Body of pancreas (tissue), 4 donors: ENCODE measurements at regions not wholly inside any gene's neighbourhood (a gene's known extent, or its start where the extent isn't known, plus 50 kb on each side); places are given as distances from the start of the nearest gene placed in this dataset.
"Not testable (repeated sequence)": the region's sequence is repeated elsewhere in the genome, so short reads cannot be mapped to it uniquely, and the experiment has no call there.

Experiments used
- ATAC-seq: fragments of 150-250 bp; one replicate; pipeline ENCODE4 v1.9.1; 2016
- DNase-seq, 4 donors: peaks; one replicate each; pipeline ENCODE4 v3.0.0-alpha.2; 2019
- H3K27ac ChIP-seq, 4 donors: fragments of 200-600 bp; sonication (generic); 1 replicate in 3 of 4; 2 replicates in 1 of 4; pipeline versions ENCODE4 v1.5.1 to v1.6.1; 2016 to 2019; ENCODE audit warnings: mild to moderate bottlenecking in 1 of 4, mixed read lengths in 1 of 4, moderate library complexity in 1 of 4
- H3K27me3 ChIP-seq, 2 donors: fragments of 200-600 bp; sonication (generic); one replicate each; pipeline ENCODE4 v1.6.0; 2016; ENCODE audit warnings: mild to moderate bottlenecking in 1 of 2
- H3K36me3 ChIP-seq, 2 donors: fragments of 200-600 bp; sonication (generic); replicated peaks in 1 of 2; 2 replicates each; pipeline ENCODE4 v1.5.1; 2016; ENCODE audit warnings: low read depth in 2 of 2; ENCODE audit not compliant: insufficient read depth in 1 of 2
- H3K4me1 ChIP-seq: fragments of 200-600 bp; sonication (generic); one replicate; pipeline ENCODE4 v1.6.0; 2016
- H3K4me3 ChIP-seq, 2 donors: fragments of 200-600 bp; sonication (generic); 1 replicate in 1 of 2; 2 replicates in 1 of 2; pipeline ENCODE4 v1.5.1; 2016 to 2019
- H3K9me3 ChIP-seq, 3 donors: fragments of 200-600 bp; sonication (generic); 1 replicate in 2 of 3; 2 replicates in 1 of 3; pipeline ENCODE4 v1.5.1; 2016
- POLR2A ChIP-seq, 3 donors: fragments of 450-650 bp; IDR thresholded peaks; one replicate each; pipeline ENCODE4 v1.6.1; 2016; ENCODE audit warnings: antibody characterized with exemption in 3 of 3, mild to moderate bottlenecking in 2 of 3
- WGBS, 2 donors: methylation state at CpG; one replicate each; pipeline ENCODE4 v1.1.5; 2017; 5-methylcytosine and 5-hydroxymethylcytosine counted together
- intact Hi-C: fragments of 100-400 bp; cut with DNase I; formaldehyde crosslinking; loops from one replicate; pipeline ENCODE4 v1.15.1; 2023
- TF ChIP-seq, protein P1 (sequence below), 7 experiments: fragments of 450-650 bp in 4 of 7; fragments of 200-600 bp in 3 of 7; sonication (generic) in 3 of 7; IDR thresholded peaks; one replicate each; pipeline ENCODE4 v1.5.1; 2016 to 2019; ENCODE audit warnings: antibody characterized with exemption in 7 of 7

DNA sequence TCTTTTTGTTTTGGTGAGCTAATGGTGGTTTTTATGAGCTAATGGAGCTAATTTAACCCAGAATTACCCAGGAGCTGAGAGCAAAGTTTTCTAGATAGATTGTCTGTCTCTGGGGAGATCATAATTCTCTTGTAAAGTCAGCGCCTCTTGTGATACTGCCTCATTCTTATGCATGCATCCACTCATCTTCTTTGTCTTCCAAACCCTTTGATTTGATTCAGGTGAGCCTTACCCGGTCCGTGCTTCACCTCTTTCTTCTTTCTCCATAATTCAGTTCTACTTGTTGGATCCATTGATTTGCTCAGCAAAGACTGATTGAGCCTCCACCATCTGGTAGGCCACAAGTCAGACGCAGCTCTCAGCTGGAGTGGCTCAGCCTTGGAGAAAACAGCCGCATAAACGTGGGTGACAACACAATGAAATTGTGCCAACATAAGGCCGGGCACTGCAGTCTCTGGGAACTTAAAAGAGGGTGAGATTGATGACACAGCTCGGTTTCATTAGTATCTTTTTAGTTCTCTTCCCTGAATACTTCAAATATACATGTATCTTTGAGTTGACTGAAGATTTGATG lies 158.5 kb upstream of the SH3BP4 start:
- no peaks in the 10 kb centered on the region for H3K27me3 ChIP-seq
- DNase-seq, result no peak
- no peak for ATAC-seq
- H3K4me1 ChIP-seq, result no peaks in the 10 kb centered on the region
- intact Hi-C loops, result no loop called here
- no peaks in the 10 kb centered on the region for H3K9me3 ChIP-seq
- H3K36me3 ChIP-seq, result no peaks in the 10 kb centered on the region
- WGBS, 2 donors, result 85 to 87% methylated on average over 8 of the region's 8 CpGs
- no peak for TF ChIP-seq POLR2A (IDR thresholded peaks at IDR 0.05)
- TF ChIP-seq, protein P1, sequence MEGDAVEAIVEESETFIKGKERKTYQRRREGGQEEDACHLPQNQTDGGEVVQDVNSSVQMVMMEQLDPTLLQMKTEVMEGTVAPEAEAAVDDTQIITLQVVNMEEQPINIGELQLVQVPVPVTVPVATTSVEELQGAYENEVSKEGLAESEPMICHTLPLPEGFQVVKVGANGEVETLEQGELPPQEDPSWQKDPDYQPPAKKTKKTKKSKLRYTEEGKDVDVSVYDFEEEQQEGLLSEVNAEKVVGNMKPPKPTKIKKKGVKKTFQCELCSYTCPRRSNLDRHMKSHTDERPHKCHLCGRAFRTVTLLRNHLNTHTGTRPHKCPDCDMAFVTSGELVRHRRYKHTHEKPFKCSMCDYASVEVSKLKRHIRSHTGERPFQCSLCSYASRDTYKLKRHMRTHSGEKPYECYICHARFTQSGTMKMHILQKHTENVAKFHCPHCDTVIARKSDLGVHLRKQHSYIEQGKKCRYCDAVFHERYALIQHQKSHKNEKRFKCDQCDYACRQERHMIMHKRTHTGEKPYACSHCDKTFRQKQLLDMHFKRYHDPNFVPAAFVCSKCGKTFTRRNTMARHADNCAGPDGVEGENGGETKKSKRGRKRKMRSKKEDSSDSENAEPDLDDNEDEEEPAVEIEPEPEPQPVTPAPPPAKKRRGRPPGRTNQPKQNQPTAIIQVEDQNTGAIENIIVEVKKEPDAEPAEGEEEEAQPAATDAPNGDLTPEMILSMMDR (IDR thresholded peaks at IDR 0.05), result no peak
- H3K4me3 ChIP-seq, result no peak overlapping the region
- no peak overlapping the region for H3K27ac ChIP-seq

DNA sequence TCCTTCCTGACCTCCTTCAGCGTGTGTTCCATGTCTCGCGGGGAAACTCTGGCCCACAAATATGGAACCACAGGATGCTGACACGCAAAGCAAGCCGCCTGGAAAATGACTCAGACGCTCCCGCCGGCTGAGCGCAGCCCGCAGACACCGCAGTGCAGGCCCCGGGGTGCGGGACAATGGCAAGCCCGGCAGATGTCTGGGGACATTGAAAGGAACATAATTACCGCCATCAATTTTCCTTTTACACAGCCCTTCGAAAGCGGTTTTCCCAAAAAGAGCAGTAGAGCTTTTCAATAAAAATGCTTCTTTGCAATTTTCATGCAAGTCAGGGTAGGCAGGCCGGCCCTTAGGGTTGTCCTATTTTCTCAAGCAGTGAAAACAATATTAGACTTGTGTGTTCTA lies 159.2 kb upstream of the SH3BP4 start:
- 90 to 95% methylated on average over 18 of the region's 18 CpGs for WGBS, 2 donors

DNA sequence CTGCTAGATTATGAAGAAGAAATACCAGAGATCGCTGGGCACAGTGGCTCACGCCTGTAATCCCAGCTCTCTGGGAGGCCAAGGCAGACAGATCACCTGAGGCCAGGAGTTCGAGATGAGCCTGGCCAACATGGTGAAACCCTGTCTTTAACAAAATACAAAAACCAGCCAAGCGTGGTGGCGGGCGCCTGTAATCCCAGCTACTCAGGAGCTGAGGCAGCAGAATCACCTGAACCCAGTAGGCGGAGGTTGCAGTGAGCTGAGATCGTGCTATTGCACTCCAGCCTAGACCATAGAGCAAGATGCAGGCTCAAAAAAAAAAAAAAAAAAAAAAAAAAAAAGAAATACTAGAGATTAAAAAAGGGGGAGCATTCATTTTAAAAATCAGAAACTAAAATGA lies 159.7 kb upstream of the SH3BP4 start:
- WGBS, 2 donors, result 90 to 94% methylated on average over 8 of the region's 8 CpGs

More for the DNA sequence above, 159.2 kb upstream of the SH3BP4 start:
- TF ChIP-seq, protein P1 (IDR thresholded peaks at IDR 0.05), result no peak
- no peak for TF ChIP-seq POLR2A (IDR thresholded peaks at IDR 0.05)
- intact Hi-C loops, result no loop called here
- H3K9me3 ChIP-seq, result no peaks in the 10 kb centered on the region
- no peaks in the 10 kb centered on the region for H3K36me3 ChIP-seq
- H3K4me3 ChIP-seq, result no peak overlapping the region
- DNase-seq, result no peak
- no peak for ATAC-seq
- H3K4me1 ChIP-seq, result no peaks in the 10 kb centered on the region
- no peaks in the 10 kb centered on the region for H3K27me3 ChIP-seq
- no peak overlapping the region for H3K27ac ChIP-seq

DNA sequence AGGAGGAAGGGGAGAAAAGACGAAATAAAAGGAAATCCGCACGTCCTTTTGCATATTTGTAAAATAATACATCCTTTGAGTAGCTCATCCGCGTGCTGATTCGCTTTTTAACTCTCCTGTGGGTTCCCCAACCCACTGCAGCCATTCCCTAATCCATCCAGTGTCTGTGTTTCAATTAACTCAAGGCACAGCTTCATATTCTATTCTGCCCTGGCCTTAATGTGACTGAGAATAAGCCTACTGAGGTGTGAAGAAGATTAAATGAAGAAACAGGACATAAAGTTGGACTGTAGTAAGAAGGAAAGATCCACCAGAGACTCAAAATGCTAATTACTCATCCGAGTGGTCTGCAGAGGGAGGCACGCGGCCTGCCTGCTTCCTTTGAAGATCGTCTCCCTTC lies 161.4 kb upstream of the SH3BP4 start:
- Histone ChIP-seq H3K4me1 (no peaks in the 10 kb centered on the region), H3K27ac (no peak overlapping the region), H3K4me3 (no peak overlapping the region), H3K27me3 (no peaks in the 10 kb centered on the region), H3K36me3 (no peaks in the 10 kb centered on the region), H3K9me3 (no peaks in the 10 kb centered on the region)
- no peak for TF ChIP-seq POLR2A (IDR thresholded peaks at IDR 0.05)
- TF ChIP-seq, protein P1 (IDR thresholded peaks at IDR 0.05), result no peak
- DNase-seq (no peak), ATAC-seq (no peak)
- 86 to 94% methylated on average over 10 of the region's 10 CpGs for WGBS, 2 donors
- intact Hi-C loops, result no loop called here

More for the DNA sequence above, 159.7 kb upstream of the SH3BP4 start:
- intact Hi-C loops, DNase-seq, H3K36me3 ChIP-seq, H3K27ac ChIP-seq, H3K27me3 ChIP-seq, ATAC-seq, H3K9me3 ChIP-seq, H3K4me1 ChIP-seq, H3K4me3 ChIP-seq: not testable (repeated sequence)

DNA sequence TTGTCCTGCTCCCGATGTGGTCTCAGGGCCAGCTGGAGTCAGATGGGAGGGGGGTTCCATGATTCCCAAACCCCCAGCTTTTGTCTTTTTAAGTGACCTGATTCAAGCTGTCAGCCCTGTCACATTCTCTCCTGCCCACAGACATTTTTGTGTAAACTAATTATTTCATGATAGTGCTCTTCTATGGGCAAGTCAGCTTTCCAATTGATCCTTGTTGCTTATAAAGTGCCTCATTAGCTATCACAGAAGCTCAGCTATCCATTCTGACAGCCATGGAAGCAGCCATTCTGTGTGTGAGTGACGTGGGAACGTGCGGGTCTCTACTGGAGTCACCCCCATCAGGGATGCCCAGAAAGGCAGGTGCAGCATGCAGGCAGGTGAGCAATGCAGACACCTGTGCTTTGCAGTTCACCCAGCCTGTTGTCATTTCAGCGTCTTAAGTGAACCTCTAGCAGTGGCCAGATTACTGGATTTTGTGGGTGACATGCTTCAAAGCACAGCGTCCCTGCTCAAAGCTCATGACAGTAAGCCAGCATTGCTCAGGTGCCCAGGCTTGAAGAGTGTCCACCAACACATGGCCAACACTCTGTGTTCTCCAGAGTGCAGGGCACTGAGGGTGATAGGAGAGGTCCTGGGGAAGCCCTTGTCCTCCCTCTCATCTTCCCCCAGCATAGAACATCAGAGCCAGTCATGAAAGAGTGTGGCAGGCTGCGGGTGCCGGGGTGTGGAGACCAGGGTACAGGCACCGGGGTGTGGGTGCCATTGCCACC lies 162.1 kb upstream of the SH3BP4 start:
- H3K36me3 ChIP-seq, result no peaks in the 10 kb centered on the region
- 70 to 74% methylated on average over 8 to 9 of the region's 9 CpGs for WGBS, 2 donors
- H3K9me3 ChIP-seq, result no peaks in the 10 kb centered on the region
- H3K27ac ChIP-seq, result no peak overlapping the region
- intact Hi-C loops, result no loop called here
- H3K27me3 ChIP-seq, result no peaks in the 10 kb centered on the region
- no peak overlapping the region for H3K4me3 ChIP-seq
- DNase-seq, result no peak
- H3K4me1 ChIP-seq, result no peaks in the 10 kb centered on the region
- ATAC-seq, result no peak
- TF ChIP-seq, protein P1 (IDR thresholded peaks at IDR 0.05), result no peak
- TF ChIP-seq POLR2A (IDR thresholded peaks at IDR 0.05), result no peak
